ENCODE measurements at regions not wholly inside any gene's neighbourhood (a gene's known extent, or its start where the extent isn't known, plus 50 kb on each side); places are given as distances from the start of the nearest gene placed in this dataset.

DNA sequence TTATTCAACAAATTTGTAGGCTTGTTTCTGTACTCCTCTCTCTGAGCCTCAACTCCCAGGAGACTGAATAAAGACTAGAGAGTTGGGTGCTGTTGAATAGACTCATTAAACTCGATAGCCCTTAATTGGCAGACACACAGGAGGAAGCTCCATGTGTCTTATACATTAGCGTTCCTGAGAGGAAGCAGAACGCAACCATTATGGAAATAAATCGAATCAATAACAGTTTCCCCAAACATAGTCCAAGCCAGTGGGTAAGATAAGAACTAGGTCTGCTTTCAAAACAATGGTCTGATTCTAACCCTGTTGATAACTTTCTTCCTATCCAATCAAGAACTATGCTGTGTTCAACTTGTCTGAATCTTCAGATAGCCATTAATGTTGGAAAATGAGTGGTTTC, 118.1 kb upstream of the FNDC3A start:
- TF ChIP-seq, protein P1, sequence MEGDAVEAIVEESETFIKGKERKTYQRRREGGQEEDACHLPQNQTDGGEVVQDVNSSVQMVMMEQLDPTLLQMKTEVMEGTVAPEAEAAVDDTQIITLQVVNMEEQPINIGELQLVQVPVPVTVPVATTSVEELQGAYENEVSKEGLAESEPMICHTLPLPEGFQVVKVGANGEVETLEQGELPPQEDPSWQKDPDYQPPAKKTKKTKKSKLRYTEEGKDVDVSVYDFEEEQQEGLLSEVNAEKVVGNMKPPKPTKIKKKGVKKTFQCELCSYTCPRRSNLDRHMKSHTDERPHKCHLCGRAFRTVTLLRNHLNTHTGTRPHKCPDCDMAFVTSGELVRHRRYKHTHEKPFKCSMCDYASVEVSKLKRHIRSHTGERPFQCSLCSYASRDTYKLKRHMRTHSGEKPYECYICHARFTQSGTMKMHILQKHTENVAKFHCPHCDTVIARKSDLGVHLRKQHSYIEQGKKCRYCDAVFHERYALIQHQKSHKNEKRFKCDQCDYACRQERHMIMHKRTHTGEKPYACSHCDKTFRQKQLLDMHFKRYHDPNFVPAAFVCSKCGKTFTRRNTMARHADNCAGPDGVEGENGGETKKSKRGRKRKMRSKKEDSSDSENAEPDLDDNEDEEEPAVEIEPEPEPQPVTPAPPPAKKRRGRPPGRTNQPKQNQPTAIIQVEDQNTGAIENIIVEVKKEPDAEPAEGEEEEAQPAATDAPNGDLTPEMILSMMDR (IDR thresholded peaks at IDR 0.05) = no peak
- no peak for TF ChIP-seq POLR2A (IDR thresholded peaks at IDR 0.05)
